Liver (tissue), 3 donors: ENCODE measurements at regions not wholly inside any gene's neighbourhood (a gene's known extent, or its start where the extent isn't known, plus 50 kb on each side); places are given as distances from the start of the nearest gene placed in this dataset.

ENCODE experiments used
- GABPA ChIP-seq, 2 donors: IDR thresholded peaks in 1 of 2; conservative IDR thresholded peaks in 1 of 2; 2 replicates each; pipeline ENCODE4 v1.6.1; 2016; ENCODE audit warnings: antibody characterized with exemption in 2 of 2, mild to moderate bottlenecking in 1 of 2, moderate library complexity in 1 of 2
- SP1 ChIP-seq: IDR thresholded peaks from 2 replicates; pipeline ENCODE4 v1.6.1; 2018; ENCODE audit warnings: antibody characterized with exemption, mild to moderate bottlenecking
- TF ChIP-seq, protein P1 (sequence below): fragments of 150-350 bp; IDR thresholded peaks from 2 replicates; pipeline ENCODE4 v1.5.1; 2017; ENCODE audit warnings: improper control_type of control experiment, low read depth, low read length; ENCODE audit not compliant: missing input control
- TF ChIP-seq, protein P2 (sequence below): IDR thresholded peaks from 2 replicates; pipeline ENCODE4 v1.6.1; 2016; ENCODE audit warnings: antibody characterized with exemption
- donor health status: healthy.
- donor health status: healthy.

DNA sequence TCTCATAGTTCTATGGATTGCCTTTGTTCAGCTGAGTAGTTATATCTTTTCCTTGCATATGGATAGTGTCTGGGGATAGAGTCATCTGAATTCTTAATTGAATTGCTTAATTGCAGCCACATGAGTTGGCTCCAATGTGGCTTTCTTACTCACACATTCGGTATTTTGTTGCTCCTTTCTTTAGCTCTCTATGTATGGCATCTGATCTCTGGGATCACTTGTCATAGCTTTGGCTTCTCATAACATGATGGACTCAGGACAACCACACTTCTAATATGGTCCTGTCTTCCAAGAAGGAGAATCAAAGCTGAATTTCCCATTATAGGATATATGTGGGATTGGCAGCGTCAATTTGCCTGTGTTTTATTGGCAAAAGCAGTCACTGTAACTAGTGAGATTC, 716.2 kb downstream of the NCAM2 start:
- TF ChIP-seq, protein P1, sequence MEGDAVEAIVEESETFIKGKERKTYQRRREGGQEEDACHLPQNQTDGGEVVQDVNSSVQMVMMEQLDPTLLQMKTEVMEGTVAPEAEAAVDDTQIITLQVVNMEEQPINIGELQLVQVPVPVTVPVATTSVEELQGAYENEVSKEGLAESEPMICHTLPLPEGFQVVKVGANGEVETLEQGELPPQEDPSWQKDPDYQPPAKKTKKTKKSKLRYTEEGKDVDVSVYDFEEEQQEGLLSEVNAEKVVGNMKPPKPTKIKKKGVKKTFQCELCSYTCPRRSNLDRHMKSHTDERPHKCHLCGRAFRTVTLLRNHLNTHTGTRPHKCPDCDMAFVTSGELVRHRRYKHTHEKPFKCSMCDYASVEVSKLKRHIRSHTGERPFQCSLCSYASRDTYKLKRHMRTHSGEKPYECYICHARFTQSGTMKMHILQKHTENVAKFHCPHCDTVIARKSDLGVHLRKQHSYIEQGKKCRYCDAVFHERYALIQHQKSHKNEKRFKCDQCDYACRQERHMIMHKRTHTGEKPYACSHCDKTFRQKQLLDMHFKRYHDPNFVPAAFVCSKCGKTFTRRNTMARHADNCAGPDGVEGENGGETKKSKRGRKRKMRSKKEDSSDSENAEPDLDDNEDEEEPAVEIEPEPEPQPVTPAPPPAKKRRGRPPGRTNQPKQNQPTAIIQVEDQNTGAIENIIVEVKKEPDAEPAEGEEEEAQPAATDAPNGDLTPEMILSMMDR: no peak
- TF ChIP-seq, protein P2, sequence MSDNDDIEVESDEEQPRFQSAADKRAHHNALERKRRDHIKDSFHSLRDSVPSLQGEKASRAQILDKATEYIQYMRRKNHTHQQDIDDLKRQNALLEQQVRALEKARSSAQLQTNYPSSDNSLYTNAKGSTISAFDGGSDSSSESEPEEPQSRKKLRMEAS: no peak
- TF ChIP-seq SP1 (no peak), GABPA (IDR thresholded peaks at IDR 0.05 in 1 of 2, conservative IDR thresholded peaks at IDR 0.05 in 1 of 2) (no peak)
